ENCODE measurements at regions not wholly inside any gene's neighbourhood (a gene's known extent, or its start where the extent isn't known, plus 50 kb on each side); places are given as distances from the start of the nearest gene placed in this dataset.
A peak's percentile ranks its signal among the peaks of the same experiment; 100 is the strongest.
"Not testable (repeated sequence)": the region's sequence is repeated elsewhere in the genome, so short reads cannot be mapped to it uniquely, and the experiment has no call there.

DNA sequence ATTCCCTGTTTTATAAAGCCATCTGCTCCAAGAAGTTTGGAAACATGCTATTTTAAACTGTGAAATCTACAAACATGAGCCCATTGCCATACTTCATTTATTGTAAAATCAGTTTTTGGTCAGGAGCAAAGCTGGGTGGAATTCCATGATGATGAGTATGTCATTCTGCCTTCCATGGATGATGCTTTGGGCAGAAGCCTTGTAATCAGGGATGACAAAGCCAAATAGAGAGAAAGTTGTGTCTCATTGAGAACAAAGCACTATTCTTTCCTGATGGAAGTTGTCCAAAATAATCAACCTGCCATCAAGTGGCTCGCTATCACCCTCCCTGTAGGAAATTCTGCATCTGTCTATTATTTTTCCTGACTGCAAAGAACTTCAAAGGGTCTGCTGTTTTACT lies 313.0 kb upstream of the DEFB112 start:
- ATAC-seq: no peak
- no peak for TF ChIP-seq ZNF70 (CRISPR knock-in tag; IDR thresholded peaks at IDR 0.05)
- no peak for TF ChIP-seq SNAI2 (CRISPR knock-in tag; IDR thresholded peaks at IDR 0.05)
- TF ChIP-seq, protein P1, sequence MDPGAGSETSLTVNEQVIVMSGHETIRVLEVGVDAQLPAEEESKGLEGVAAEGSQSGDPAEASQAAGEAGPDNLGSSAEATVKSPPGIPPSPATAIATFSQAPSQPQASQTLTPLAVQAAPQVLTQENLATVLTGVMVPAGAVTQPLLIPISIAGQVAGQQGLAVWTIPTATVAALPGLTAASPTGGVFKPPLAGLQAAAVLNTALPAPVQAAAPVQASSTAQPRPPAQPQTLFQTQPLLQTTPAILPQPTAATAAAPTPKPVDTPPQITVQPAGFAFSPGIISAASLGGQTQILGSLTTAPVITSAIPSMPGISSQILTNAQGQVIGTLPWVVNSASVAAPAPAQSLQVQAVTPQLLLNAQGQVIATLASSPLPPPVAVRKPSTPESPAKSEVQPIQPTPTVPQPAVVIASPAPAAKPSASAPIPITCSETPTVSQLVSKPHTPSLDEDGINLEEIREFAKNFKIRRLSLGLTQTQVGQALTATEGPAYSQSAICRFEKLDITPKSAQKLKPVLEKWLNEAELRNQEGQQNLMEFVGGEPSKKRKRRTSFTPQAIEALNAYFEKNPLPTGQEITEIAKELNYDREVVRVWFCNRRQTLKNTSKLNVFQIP (CRISPR knock-in tag; IDR thresholded peaks at IDR 0.05; ENCODE audit: borderline replicate concordance, low read depth): no peak
- no peak for TF ChIP-seq GLIS3 (CRISPR knock-in tag; IDR thresholded peaks at IDR 0.05)

DNA sequence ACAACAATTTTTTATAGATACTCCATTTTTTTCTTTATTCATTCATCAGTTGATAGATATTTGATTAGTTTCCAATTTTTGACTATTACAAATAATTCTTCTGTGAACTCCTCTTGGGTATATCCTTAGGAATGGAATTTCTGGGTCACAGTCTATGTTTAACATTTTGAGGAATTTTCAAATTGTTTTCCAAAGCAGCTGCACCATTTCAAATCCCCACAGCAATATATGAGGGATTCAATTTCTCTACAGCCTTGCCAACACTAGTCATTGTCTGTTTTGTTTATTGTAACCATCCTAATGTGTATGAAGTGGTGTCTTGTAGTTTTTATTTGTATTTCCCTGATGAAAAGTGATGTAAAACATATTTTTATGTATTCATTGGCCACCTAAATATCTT lies 320.3 kb upstream of the DEFB112 start:
- TF ChIP-seq ZNF565 (CRISPR knock-in tag; conservative IDR thresholded peaks at IDR 0.05; ENCODE audit: low read depth): no peak
- TF ChIP-seq ESRRG (CRISPR knock-in tag; IDR thresholded peaks at IDR 0.05): no peak
- no peak for ATAC-seq

DNA sequence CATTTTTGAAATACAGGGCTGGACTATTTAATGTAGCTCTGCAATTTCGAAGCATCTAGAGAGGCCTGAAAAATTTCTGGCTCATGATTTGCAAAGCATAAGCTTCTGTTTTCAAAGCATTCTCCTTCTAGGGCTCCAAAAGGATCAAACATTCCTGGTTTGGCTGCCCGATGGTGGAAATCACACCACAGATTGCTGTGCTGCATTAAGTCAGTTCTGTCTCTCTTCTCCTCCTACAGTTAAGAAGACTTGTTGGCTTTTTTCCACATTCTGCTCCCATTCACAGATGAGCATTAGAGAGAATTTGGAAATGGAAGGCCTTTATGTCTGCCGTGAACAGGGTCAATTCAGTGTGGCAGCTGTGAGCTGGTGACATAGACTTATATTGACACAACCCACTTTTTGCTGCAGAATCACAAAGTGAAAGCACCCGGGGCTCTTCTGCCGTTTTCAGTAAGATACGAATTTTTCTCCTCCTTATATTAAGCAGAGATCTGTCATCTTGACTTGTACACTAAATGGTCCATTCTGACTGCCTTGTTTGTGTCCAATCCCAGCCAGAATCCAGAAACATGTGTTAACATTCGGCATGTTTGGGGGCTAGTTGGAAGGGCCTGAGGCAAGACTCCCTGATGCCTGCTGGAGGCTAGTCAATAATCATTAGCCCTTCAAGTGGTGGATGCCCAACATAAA lies 330.8 kb upstream of the DEFB112 start:
- TF ChIP-seq, protein P2, sequence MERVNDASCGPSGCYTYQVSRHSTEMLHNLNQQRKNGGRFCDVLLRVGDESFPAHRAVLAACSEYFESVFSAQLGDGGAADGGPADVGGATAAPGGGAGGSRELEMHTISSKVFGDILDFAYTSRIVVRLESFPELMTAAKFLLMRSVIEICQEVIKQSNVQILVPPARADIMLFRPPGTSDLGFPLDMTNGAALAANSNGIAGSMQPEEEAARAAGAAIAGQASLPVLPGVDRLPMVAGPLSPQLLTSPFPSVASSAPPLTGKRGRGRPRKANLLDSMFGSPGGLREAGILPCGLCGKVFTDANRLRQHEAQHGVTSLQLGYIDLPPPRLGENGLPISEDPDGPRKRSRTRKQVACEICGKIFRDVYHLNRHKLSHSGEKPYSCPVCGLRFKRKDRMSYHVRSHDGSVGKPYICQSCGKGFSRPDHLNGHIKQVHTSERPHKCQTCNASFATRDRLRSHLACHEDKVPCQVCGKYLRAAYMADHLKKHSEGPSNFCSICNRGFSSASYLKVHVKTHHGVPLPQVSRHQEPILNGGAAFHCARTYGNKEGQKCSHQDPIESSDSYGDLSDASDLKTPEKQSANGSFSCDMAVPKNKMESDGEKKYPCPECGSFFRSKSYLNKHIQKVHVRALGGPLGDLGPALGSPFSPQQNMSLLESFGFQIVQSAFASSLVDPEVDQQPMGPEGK (CRISPR knock-in tag; IDR thresholded peaks at IDR 0.05; ENCODE audit: borderline replicate concordance): no peak
- no peak for TF ChIP-seq ISL1 (CRISPR knock-in tag; IDR thresholded peaks at IDR 0.05)
- TF ChIP-seq ZNF70 (CRISPR knock-in tag; IDR thresholded peaks at IDR 0.05): no peak
- TF ChIP-seq TCF4 (CRISPR knock-in tag; IDR thresholded peaks at IDR 0.05; ENCODE audit: borderline replicate concordance): no peak
- TF ChIP-seq BACH2 (CRISPR knock-in tag; IDR thresholded peaks at IDR 0.05; ENCODE audit: borderline replicate concordance): no peak
- no peak for TF ChIP-seq ZFP3 (CRISPR knock-in tag; IDR thresholded peaks at IDR 0.05)
- no peak for TF ChIP-seq RARB (CRISPR knock-in tag; IDR thresholded peaks at IDR 0.05)
- ATAC-seq: peak; percentile 53

DNA sequence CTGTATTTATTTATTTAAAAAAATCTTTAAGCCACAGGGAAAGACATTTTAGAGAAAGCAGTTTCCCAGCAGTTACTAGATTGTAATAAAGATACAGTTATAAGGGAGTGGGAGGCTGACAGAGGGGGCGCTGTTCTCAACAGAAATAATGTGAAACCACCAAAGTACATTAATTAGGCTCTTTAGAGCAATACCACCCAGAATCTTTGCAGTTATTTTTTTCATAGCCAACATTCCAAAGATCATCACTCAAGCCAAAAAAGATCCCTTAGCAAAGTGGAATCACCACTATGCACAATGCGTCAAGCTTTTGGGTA lies 331.3 kb upstream of the DEFB112 start:
- peak; percentile 49; the same call in 1 of the 3 replicates for ATAC-seq
- TF ChIP-seq ZFP30 (CRISPR knock-in tag; IDR thresholded peaks at IDR 0.05) (no peak), ARNTL (CRISPR knock-in tag; IDR thresholded peaks at IDR 0.05; ENCODE audit: borderline replicate concordance, low read depth) (no peak), ZC3H10 (CRISPR knock-in tag; IDR thresholded peaks at IDR 0.05) (no peak), OSR1 (CRISPR knock-in tag; IDR thresholded peaks at IDR 0.05) (no peak), ZNF8 (CRISPR knock-in tag; IDR thresholded peaks at IDR 0.05) (no peak), ISL1 (CRISPR knock-in tag; IDR thresholded peaks at IDR 0.05) (no peak), BACH2 (CRISPR knock-in tag; IDR thresholded peaks at IDR 0.05; ENCODE audit: borderline replicate concordance) (no peak), RARB (CRISPR knock-in tag; IDR thresholded peaks at IDR 0.05) (no peak), TCF4 (CRISPR knock-in tag; IDR thresholded peaks at IDR 0.05; ENCODE audit: borderline replicate concordance) (no peak), CSDC2 (CRISPR knock-in tag; IDR thresholded peaks at IDR 0.05) (no peak)
- TF ChIP-seq, protein P2 (CRISPR knock-in tag; IDR thresholded peaks at IDR 0.05; ENCODE audit: borderline replicate concordance): no peak

DNA sequence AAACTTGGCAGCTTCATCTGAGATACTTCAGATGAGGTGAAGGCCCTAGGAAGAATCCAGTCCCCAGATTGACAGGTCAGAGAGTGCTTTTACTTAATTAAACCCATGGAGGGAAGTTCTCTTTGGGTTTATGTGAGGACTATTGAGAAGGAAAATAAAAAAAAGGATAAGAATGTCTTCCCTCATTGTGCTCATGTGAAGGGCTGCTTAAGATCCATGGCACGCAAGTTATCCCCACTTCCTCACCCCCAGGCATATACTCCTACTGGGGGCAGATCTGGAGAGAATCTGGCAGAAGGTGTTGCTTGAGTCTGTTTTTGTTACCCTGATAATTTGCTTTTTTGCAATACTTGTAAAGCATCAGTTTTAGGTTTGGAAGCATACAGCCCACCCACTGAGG lies 322.9 kb upstream of the TFAP2D start:
- no peak for ATAC-seq
- TF ChIP-seq, protein P3, sequence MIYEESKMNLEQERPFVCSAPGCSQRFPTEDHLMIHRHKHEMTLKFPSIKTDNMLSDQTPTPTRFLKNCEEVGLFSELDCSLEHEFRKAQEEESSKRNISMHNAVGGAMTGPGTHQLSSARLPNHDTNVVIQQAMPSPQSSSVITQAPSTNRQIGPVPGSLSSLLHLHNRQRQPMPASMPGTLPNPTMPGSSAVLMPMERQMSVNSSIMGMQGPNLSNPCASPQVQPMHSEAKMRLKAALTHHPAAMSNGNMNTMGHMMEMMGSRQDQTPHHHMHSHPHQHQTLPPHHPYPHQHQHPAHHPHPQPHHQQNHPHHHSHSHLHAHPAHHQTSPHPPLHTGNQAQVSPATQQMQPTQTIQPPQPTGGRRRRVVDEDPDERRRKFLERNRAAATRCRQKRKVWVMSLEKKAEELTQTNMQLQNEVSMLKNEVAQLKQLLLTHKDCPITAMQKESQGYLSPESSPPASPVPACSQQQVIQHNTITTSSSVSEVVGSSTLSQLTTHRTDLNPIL (CRISPR knock-in tag; IDR thresholded peaks at IDR 0.05; ENCODE audit: low read depth): no peak
- TF ChIP-seq, protein P4, sequence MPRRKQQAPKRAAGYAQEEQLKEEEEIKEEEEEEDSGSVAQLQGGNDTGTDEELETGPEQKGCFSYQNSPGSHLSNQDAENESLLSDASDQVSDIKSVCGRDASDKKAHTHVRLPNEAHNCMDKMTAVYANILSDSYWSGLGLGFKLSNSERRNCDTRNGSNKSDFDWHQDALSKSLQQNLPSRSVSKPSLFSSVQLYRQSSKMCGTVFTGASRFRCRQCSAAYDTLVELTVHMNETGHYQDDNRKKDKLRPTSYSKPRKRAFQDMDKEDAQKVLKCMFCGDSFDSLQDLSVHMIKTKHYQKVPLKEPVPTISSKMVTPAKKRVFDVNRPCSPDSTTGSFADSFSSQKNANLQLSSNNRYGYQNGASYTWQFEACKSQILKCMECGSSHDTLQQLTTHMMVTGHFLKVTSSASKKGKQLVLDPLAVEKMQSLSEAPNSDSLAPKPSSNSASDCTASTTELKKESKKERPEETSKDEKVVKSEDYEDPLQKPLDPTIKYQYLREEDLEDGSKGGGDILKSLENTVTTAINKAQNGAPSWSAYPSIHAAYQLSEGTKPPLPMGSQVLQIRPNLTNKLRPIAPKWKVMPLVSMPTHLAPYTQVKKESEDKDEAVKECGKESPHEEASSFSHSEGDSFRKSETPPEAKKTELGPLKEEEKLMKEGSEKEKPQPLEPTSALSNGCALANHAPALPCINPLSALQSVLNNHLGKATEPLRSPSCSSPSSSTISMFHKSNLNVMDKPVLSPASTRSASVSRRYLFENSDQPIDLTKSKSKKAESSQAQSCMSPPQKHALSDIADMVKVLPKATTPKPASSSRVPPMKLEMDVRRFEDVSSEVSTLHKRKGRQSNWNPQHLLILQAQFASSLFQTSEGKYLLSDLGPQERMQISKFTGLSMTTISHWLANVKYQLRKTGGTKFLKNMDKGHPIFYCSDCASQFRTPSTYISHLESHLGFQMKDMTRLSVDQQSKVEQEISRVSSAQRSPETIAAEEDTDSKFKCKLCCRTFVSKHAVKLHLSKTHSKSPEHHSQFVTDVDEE (CRISPR knock-in tag; IDR thresholded peaks at IDR 0.05): no peak
- TF ChIP-seq ZFP3 (CRISPR knock-in tag; IDR thresholded peaks at IDR 0.05) (no peak), ISL1 (CRISPR knock-in tag; IDR thresholded peaks at IDR 0.05) (no peak), GLIS3 (CRISPR knock-in tag; IDR thresholded peaks at IDR 0.05) (no peak)

DNA sequence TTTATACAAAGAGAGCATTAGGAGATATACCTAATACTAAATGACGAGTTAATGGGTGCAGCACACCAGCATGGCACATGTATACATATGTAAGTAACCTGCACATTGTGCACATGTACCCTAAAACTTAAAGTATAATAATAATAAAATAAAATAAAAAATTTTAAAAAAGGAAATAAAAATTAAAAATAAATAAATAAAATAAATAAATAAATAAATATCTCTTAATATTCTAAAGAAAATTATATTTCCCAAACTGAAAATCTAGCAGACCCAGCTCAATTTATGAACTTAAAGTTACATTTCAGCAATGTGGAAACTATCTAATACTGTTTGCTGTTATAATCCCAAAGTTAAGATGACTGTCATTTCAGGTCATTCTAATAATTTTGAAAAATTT lies 319.2 kb upstream of the TFAP2D start:
- not testable (repeated sequence) for ATAC-seq

Data from SK-N-SH treated with all-trans-retinoic acid at 6 μM for 48 hours (cell line).